ENCODE measurements at regions not wholly inside any gene's neighbourhood (a gene's known extent, or its start where the extent isn't known, plus 50 kb on each side); places are given as distances from the start of the nearest gene placed in this dataset.

GRCh38 chr11:115942011-115942410 is 437.8 kb upstream of the CADM1 start:
- TF ChIP-seq RAD21 (IDR thresholded peaks at IDR 0.05; ENCODE audit: low read depth) (no peak), REST (IDR thresholded peaks at IDR 0.05; ENCODE audit: low read depth) (no peak), NFIC (IDR thresholded peaks at IDR 0.05) (no peak)

Data from Ishikawa (cell line).